ENCODE measurements at regions not wholly inside any gene's neighbourhood (a gene's known extent, or its start where the extent isn't known, plus 50 kb on each side); places are given as distances from the start of the nearest gene placed in this dataset.

- no peak overlapping the region for H3K9ac ChIP-seq (ENCODE audit: low read depth, low read length)
- TF ChIP-seq CTCF (IDR thresholded peaks at IDR 0.05; ENCODE audit: borderline replicate concordance, extremely low read depth, low read length, poor library complexity, severe bottlenecking) (no peak), EZH2 (IDR thresholded peaks at IDR 0.05; ENCODE audit: borderline replicate concordance, low read depth, low read length, severe bottlenecking) (no peak)
- no peaks in the 10 kb centered on the region for H3K27me3 ChIP-seq (ENCODE audit: insufficient read depth, low read length, poor library complexity)
- H4K20me1 ChIP-seq (ENCODE audit: insufficient read depth, low read length): no peaks in the 10 kb centered on the region
- no peak overlapping the region for H3K4me3 ChIP-seq (ENCODE audit: low read depth in 1 of 2, low read length in 2 of 2)
- no peak overlapping the region for H2AFZ ChIP-seq (ENCODE audit: low read depth, low read length)
- no peak for ATAC-seq (ENCODE audit: insufficient read depth, low read depth)
- no peak overlapping the region for H3K4me2 ChIP-seq (ENCODE audit: insufficient read depth, low read length)
- no peak for DNase-seq
- no peak overlapping the region for H3K27ac ChIP-seq (ENCODE audit: low read length)
- no peaks in the 10 kb centered on the region for H3K4me1 ChIP-seq (ENCODE audit: insufficient read depth, low read length)
- H3K36me3 ChIP-seq (ENCODE audit: insufficient read depth, low read length): no peaks in the 10 kb centered on the region
- H3K9me3 ChIP-seq (ENCODE audit: insufficient read depth, low read length, severe bottlenecking): no peaks in the 10 kb centered on the region
- no peaks in the 10 kb centered on the region for H3K79me2 ChIP-seq (ENCODE audit: insufficient read depth, low read length)
These were observed 216.8 kb upstream of the RFX3 start for GRCh38 chr9:3742586-3742985.

- Histone ChIP-seq H3K9ac (ENCODE audit: low read depth, low read length) (no peak overlapping the region), H3K27me3 (ENCODE audit: insufficient read depth, low read length, poor library complexity) (no peaks in the 10 kb centered on the region), H4K20me1 (ENCODE audit: insufficient read depth, low read length) (no peaks in the 10 kb centered on the region), H3K36me3 (ENCODE audit: insufficient read depth, low read length) (no peaks in the 10 kb centered on the region), H3K79me2 (ENCODE audit: insufficient read depth, low read length) (no peaks in the 10 kb centered on the region), H3K4me1 (ENCODE audit: insufficient read depth, low read length) (no peaks in the 10 kb centered on the region), H2AFZ (ENCODE audit: low read depth, low read length) (no peak overlapping the region), H3K9me3 (ENCODE audit: insufficient read depth, low read length, severe bottlenecking) (no peaks in the 10 kb centered on the region), H3K27ac (ENCODE audit: low read length) (no peak overlapping the region), H3K4me2 (ENCODE audit: insufficient read depth, low read length) (no peak overlapping the region), H3K4me3 (ENCODE audit: low read depth in 1 of 2, low read length in 2 of 2) (no peak overlapping the region)
- no peak for DNase-seq
- TF ChIP-seq EZH2 (IDR thresholded peaks at IDR 0.05; ENCODE audit: borderline replicate concordance, low read depth, low read length, severe bottlenecking): no peak
- TF ChIP-seq CTCF (IDR thresholded peaks at IDR 0.05; ENCODE audit: borderline replicate concordance, extremely low read depth, low read length, poor library complexity, severe bottlenecking): no peak
- no peak for ATAC-seq (ENCODE audit: insufficient read depth, low read depth)
These were observed 215.9 kb upstream of the RFX3 start for GRCh38 chr9:3741729-3742128.

GRCh38 chr9:3740690-3741419 lies 215.1 kb upstream of the RFX3 start:
- DNase-seq (no peak), ATAC-seq (ENCODE audit: insufficient read depth, low read depth) (no peak)
- Histone ChIP-seq H3K9ac (ENCODE audit: low read depth, low read length) (no peak overlapping the region), H3K4me3 (ENCODE audit: low read depth in 1 of 2, low read length in 2 of 2) (no peak overlapping the region), H4K20me1 (ENCODE audit: insufficient read depth, low read length) (no peaks in the 10 kb centered on the region), H3K79me2 (ENCODE audit: insufficient read depth, low read length) (no peaks in the 10 kb centered on the region), H3K4me2 (ENCODE audit: insufficient read depth, low read length) (no peak overlapping the region), H2AFZ (ENCODE audit: low read depth, low read length) (no peak overlapping the region), H3K9me3 (ENCODE audit: insufficient read depth, low read length, severe bottlenecking) (no peaks in the 10 kb centered on the region), H3K4me1 (ENCODE audit: insufficient read depth, low read length) (no peaks in the 10 kb centered on the region), H3K27me3 (ENCODE audit: insufficient read depth, low read length, poor library complexity) (no peaks in the 10 kb centered on the region), H3K27ac (ENCODE audit: low read length) (no peak overlapping the region), H3K36me3 (ENCODE audit: insufficient read depth, low read length) (no peaks in the 10 kb centered on the region)
- TF ChIP-seq EZH2 (IDR thresholded peaks at IDR 0.05; ENCODE audit: borderline replicate concordance, low read depth, low read length, severe bottlenecking) (no peak), CTCF (IDR thresholded peaks at IDR 0.05; ENCODE audit: borderline replicate concordance, extremely low read depth, low read length, poor library complexity, severe bottlenecking) (no peak)
